ENCODE measurements at regions not wholly inside any gene's neighbourhood (a gene's known extent, or its start where the extent isn't known, plus 50 kb on each side); places are given as distances from the start of the nearest gene placed in this dataset.

DNA sequence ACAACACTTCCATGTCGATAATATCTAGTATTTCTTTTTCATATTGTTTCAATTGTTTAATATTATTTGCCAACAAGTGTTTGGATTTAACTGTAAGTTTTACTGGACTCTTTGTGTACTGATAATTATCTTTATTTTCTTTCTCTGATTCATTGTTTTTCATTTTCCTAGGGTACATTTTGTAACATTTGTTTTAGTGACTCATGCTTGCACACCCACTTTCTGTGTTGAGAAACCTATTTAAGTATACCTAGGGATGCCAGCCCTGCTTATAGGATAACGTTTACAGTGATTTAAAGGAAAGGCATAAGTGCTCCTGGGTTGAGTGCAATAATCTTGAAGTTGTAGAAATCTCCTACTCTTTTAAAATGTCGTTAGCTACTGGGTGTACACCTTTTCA, 1386.0 kb upstream of the ADGRL4 start:
- Histone ChIP-seq H2AFZ (ENCODE audit: low read length) (no peak overlapping the region), H3K9me2 (ENCODE audit: low read depth, low read length) (no peaks in the 10 kb centered on the region), H3K4me1 (ENCODE audit: insufficient read depth, low read length, severe bottlenecking) (no peaks in the 10 kb centered on the region), H3K36me3 (ENCODE audit: insufficient read depth, low read length) (no peaks in the 10 kb centered on the region), H3F3A (ENCODE audit: insufficient read depth, low read length) (no peaks in the 10 kb centered on the region), H3K79me2 (ENCODE audit: insufficient read depth, low read length) (no peaks in the 10 kb centered on the region), H3K9ac (ENCODE audit: low read length) (no peak overlapping the region), H3K4me3 (ENCODE audit: low read depth, low read length, poor library complexity, severe bottlenecking) (no peak overlapping the region), H3K27me3 (ENCODE audit: insufficient read depth, low read length) (no peaks in the 10 kb centered on the region), H3K9me3 (ENCODE audit: low read length) (no peaks in the 10 kb centered on the region), H4K20me1 (ENCODE audit: insufficient read depth, low read length) (no peaks in the 10 kb centered on the region), H3K27ac (ENCODE audit: low read depth, low read length, poor library complexity, severe bottlenecking) (no peak overlapping the region), H3K4me2 (ENCODE audit: low read length) (no peak overlapping the region)
- TF ChIP-seq EZH2 (IDR thresholded peaks at IDR 0.05; ENCODE audit: borderline replicate concordance, low read length) = no peak
- TF ChIP-seq, protein P1, sequence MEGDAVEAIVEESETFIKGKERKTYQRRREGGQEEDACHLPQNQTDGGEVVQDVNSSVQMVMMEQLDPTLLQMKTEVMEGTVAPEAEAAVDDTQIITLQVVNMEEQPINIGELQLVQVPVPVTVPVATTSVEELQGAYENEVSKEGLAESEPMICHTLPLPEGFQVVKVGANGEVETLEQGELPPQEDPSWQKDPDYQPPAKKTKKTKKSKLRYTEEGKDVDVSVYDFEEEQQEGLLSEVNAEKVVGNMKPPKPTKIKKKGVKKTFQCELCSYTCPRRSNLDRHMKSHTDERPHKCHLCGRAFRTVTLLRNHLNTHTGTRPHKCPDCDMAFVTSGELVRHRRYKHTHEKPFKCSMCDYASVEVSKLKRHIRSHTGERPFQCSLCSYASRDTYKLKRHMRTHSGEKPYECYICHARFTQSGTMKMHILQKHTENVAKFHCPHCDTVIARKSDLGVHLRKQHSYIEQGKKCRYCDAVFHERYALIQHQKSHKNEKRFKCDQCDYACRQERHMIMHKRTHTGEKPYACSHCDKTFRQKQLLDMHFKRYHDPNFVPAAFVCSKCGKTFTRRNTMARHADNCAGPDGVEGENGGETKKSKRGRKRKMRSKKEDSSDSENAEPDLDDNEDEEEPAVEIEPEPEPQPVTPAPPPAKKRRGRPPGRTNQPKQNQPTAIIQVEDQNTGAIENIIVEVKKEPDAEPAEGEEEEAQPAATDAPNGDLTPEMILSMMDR (IDR thresholded peaks at IDR 0.05; ENCODE audit: low read length) = no peak

DNA sequence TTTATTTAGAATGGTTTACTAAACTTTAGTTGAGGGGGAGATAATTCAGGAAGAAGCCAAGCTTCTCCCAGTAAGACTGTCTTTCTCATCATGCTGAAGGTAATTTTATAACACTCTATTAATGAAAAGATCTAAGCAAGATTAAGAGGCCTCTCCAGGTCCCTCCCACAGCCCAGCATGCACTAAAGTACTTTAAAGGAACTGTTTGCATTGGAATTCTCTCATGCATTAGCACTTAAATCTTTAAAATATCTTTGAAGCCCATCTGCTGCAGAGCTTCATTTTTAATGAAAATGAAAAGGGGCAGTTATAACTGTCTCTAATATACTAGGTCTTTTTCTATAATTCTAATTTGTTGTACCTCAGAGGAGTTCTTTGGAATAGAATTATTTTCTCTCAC, 1379.1 kb upstream of the ADGRL4 start:
- H3K79me2 ChIP-seq (ENCODE audit: insufficient read depth, low read length) = no peaks in the 10 kb centered on the region
- no peaks in the 10 kb centered on the region for H3K36me3 ChIP-seq (ENCODE audit: insufficient read depth, low read length)
- H3F3A ChIP-seq (ENCODE audit: insufficient read depth, low read length) = no peaks in the 10 kb centered on the region
- TF ChIP-seq, protein P1 (IDR thresholded peaks at IDR 0.05; ENCODE audit: low read length) = no peak
- no peak for TF ChIP-seq EZH2 (IDR thresholded peaks at IDR 0.05; ENCODE audit: borderline replicate concordance, low read length)
- H3K27ac ChIP-seq (ENCODE audit: low read depth, low read length, poor library complexity, severe bottlenecking) = no peak overlapping the region
- H3K4me3 ChIP-seq (ENCODE audit: low read depth, low read length, poor library complexity, severe bottlenecking) = no peak overlapping the region
- no peaks in the 10 kb centered on the region for H3K9me2 ChIP-seq (ENCODE audit: low read depth, low read length)
- H3K27me3 ChIP-seq (ENCODE audit: insufficient read depth, low read length) = no peaks in the 10 kb centered on the region
- no peak overlapping the region for H3K4me2 ChIP-seq (ENCODE audit: low read length)
- H3K4me1 ChIP-seq (ENCODE audit: insufficient read depth, low read length, severe bottlenecking) = no peaks in the 10 kb centered on the region
- no peaks in the 10 kb centered on the region for H3K9me3 ChIP-seq (ENCODE audit: low read length)
- H3K9ac ChIP-seq (ENCODE audit: low read length) = no peak overlapping the region
- H2AFZ ChIP-seq (ENCODE audit: low read length) = no peak overlapping the region
- no peaks in the 10 kb centered on the region for H4K20me1 ChIP-seq (ENCODE audit: insufficient read depth, low read length)

DNA sequence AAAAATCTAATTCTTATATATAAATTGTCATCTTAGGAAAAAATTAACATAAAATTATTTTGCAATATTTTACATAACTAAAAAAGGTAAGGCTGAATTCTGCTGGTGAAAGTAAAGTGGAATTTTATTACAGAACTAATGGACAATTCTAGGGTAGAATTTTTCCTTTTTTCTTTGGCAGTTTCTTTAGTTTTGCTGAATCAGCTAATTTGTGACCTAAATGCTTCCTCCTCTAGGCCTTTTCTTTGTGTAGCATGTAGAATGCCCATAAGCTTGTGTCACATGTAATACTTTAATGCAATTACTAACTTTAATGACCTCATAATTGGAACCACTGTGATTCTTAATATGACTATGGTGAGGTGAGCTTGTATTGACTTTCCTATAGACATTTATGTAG, 1378.4 kb upstream of the ADGRL4 start:
- no peaks in the 10 kb centered on the region for H3K36me3 ChIP-seq (ENCODE audit: insufficient read depth, low read length)
- H3F3A ChIP-seq (ENCODE audit: insufficient read depth, low read length) = no peaks in the 10 kb centered on the region
- H3K4me3 ChIP-seq (ENCODE audit: low read depth, low read length, poor library complexity, severe bottlenecking) = no peak overlapping the region
- H3K27me3 ChIP-seq (ENCODE audit: insufficient read depth, low read length) = no peaks in the 10 kb centered on the region
- H3K79me2 ChIP-seq (ENCODE audit: insufficient read depth, low read length) = no peaks in the 10 kb centered on the region
- no peaks in the 10 kb centered on the region for H4K20me1 ChIP-seq (ENCODE audit: insufficient read depth, low read length)
- TF ChIP-seq EZH2 (IDR thresholded peaks at IDR 0.05; ENCODE audit: borderline replicate concordance, low read length) = no peak
- TF ChIP-seq, protein P1 (IDR thresholded peaks at IDR 0.05; ENCODE audit: low read length) = no peak
- no peak overlapping the region for H3K27ac ChIP-seq (ENCODE audit: low read depth, low read length, poor library complexity, severe bottlenecking)
- H3K9me2 ChIP-seq (ENCODE audit: low read depth, low read length) = no peaks in the 10 kb centered on the region
- H3K9ac ChIP-seq (ENCODE audit: low read length) = no peak overlapping the region
- no peaks in the 10 kb centered on the region for H3K9me3 ChIP-seq (ENCODE audit: low read length)
- H3K4me1 ChIP-seq (ENCODE audit: insufficient read depth, low read length, severe bottlenecking) = no peaks in the 10 kb centered on the region
- no peak overlapping the region for H3K4me2 ChIP-seq (ENCODE audit: low read length)
- H2AFZ ChIP-seq (ENCODE audit: low read length) = no peak overlapping the region
